Mesenchymal stem cell (in vitro differentiated cells and primary cell): ENCODE measurements at regions not wholly inside any gene's neighbourhood (a gene's known extent, or its start where the extent isn't known, plus 50 kb on each side); places are given as distances from the start of the nearest gene placed in this dataset.

Source experiments
- DNase-seq: peaks from one replicate; pipeline ENCODE4 v3.0.0-alpha.2; 2013
- H2AFZ ChIP-seq: one replicate; pipeline ENCODE4 v1.6.1; 2013; ENCODE audit warnings: low read depth, mild to moderate bottlenecking, control low read depth, inconsistent platforms, low read length, moderate library complexity
- H2AK5ac ChIP-seq: 2 replicates; pipeline ENCODE4 v1.6.1; 2013; ENCODE audit warnings: low read length, moderate library complexity, mild to moderate bottlenecking, inconsistent platforms; ENCODE audit not compliant: severe bottlenecking
- H2BK120ac ChIP-seq: one replicate; pipeline ENCODE4 v1.6.1; 2013; ENCODE audit warnings: low read depth, mild to moderate bottlenecking, inconsistent platforms, low read length, moderate library complexity
- H2BK12ac ChIP-seq, 2 experiments: one replicate each; pipeline ENCODE4 v1.6.1; 2013; ENCODE audit warnings: inconsistent platforms in 2 of 2, low read length in 2 of 2, mild to moderate bottlenecking in 2 of 2, moderate library complexity in 2 of 2, control low read depth in 1 of 2
- H2BK15ac ChIP-seq: one replicate; pipeline ENCODE4 v1.6.1; 2013; ENCODE audit warnings: mild to moderate bottlenecking, low read depth, inconsistent platforms; ENCODE audit not compliant: poor library complexity, severe bottlenecking
- H2BK5ac ChIP-seq: 2 replicates; pipeline ENCODE4 v1.6.1; 2013; ENCODE audit warnings: low read depth, mild to moderate bottlenecking, low read length, control low read depth, inconsistent platforms; ENCODE audit not compliant: poor library complexity, severe bottlenecking
- H3K14ac ChIP-seq, 2 experiments: one replicate each; pipeline ENCODE4 v1.6.1; 2013; ENCODE audit warnings: inconsistent platforms in 2 of 2, low read length in 2 of 2, control low read depth in 1 of 2, mild to moderate bottlenecking in 1 of 2, moderate library complexity in 1 of 2
- H3K18ac ChIP-seq, 2 experiments: one replicate each; pipeline ENCODE4 v1.6.1; 2013; ENCODE audit warnings: inconsistent platforms in 2 of 2, low read length in 2 of 2, control low read depth in 1 of 2, low read depth in 1 of 2, mild to moderate bottlenecking in 1 of 2
- H3K23ac ChIP-seq, 2 experiments: one replicate each; pipeline ENCODE4 v1.6.1; 2013; ENCODE audit warnings: inconsistent platforms in 2 of 2, low read length in 2 of 2, mild to moderate bottlenecking in 2 of 2, moderate library complexity in 2 of 2, control low read depth in 1 of 2
- H3K27ac ChIP-seq: 2 replicates; pipeline ENCODE4 v1.5.1; 2013; ENCODE audit warnings: mild to moderate bottlenecking, moderate library complexity, low read length, control low read depth, inconsistent platforms; ENCODE audit not compliant: poor library complexity, severe bottlenecking
- H3K27me3 ChIP-seq, 2 experiments: 2 replicates each; pipeline versions ENCODE4 v1.6.1 to v1.7.0; 2013; ENCODE audit warnings: low read length in 2 of 2, mild to moderate bottlenecking in 2 of 2, moderate library complexity in 2 of 2, control low read depth in 1 of 2, inconsistent platforms in 1 of 2; ENCODE audit not compliant: control insufficient read depth in 1 of 2, insufficient read depth in 1 of 2
- H3K36me3 ChIP-seq, 2 experiments: 2 replicates each; pipeline versions ENCODE4 v1.6.1 to v1.7.0; 2013; ENCODE audit warnings: low read length in 2 of 2, control low read depth in 1 of 2, inconsistent platforms in 1 of 2, low read depth in 1 of 2, mild to moderate bottlenecking in 1 of 2; ENCODE audit not compliant: insufficient read depth in 2 of 2, control insufficient read depth in 1 of 2
- H3K4ac ChIP-seq, 2 experiments: one replicate each; pipeline ENCODE4 v1.6.1; 2013; ENCODE audit warnings: inconsistent platforms in 2 of 2, low read length in 2 of 2, mild to moderate bottlenecking in 2 of 2, moderate library complexity in 2 of 2, control low read depth in 1 of 2, low read depth in 1 of 2
- H3K4me1 ChIP-seq: 2 replicates; pipeline ENCODE4 v1.6.1; 2013; ENCODE audit warnings: low read depth, low read length, control low read depth; ENCODE audit not compliant: control insufficient read depth, insufficient read depth
- H3K4me2 ChIP-seq: 2 replicates; pipeline ENCODE4 v1.6.1; 2013; ENCODE audit warnings: low read length, mild to moderate bottlenecking, inconsistent platforms; ENCODE audit not compliant: poor library complexity, severe bottlenecking
- H3K4me3 ChIP-seq, 2 experiments: 2 replicates each; pipeline versions ENCODE4 v1.5.1 to v1.7.0; 2013; ENCODE audit warnings: low read length in 2 of 2, mild to moderate bottlenecking in 2 of 2, control low read depth in 1 of 2, low read depth in 1 of 2; ENCODE audit not compliant: insufficient read depth in 1 of 2
- H3K79me1 ChIP-seq: replicated peaks from 2 replicates; pipeline ENCODE4 v1.6.1; 2013; ENCODE audit warnings: mild to moderate bottlenecking, control low read depth, low read length, inconsistent platforms; ENCODE audit not compliant: poor library complexity, severe bottlenecking
- H3K9ac ChIP-seq: 2 replicates; pipeline ENCODE4 v1.7.0; 2013; ENCODE audit warnings: mild to moderate bottlenecking, low read length, moderate library complexity
- H3K9me3 ChIP-seq: 2 replicates; pipeline ENCODE4 v1.7.0; 2013; ENCODE audit warnings: mild to moderate bottlenecking, low read length; ENCODE audit not compliant: control insufficient read depth
- H4K8ac ChIP-seq: one replicate; pipeline ENCODE4 v1.6.1; 2013; ENCODE audit warnings: inconsistent platforms, mild to moderate bottlenecking, low read length, moderate library complexity
- H4K91ac ChIP-seq: one replicate; pipeline ENCODE4 v1.6.1; 2013; ENCODE audit warnings: mild to moderate bottlenecking, low read length, inconsistent platforms
- WGBS: methylation state at CpG from one replicate; pipeline ENCODE4 v1.1.7; 2013; ENCODE audit warnings: mixed read lengths; 5-methylcytosine and 5-hydroxymethylcytosine counted together

GRCh38 chr3:194079702-194080172 is 56.2 kb upstream of the HES1 start:
- no peak overlapping the region for H3K14ac ChIP-seq
- H4K91ac ChIP-seq, result no peak overlapping the region
- no peak for DNase-seq
- H2BK12ac ChIP-seq, result peak overlapping the region in 1 of 2 experiments; percentile 15
- H2BK120ac ChIP-seq, result no peak overlapping the region
- H4K8ac ChIP-seq, result no peak overlapping the region
- H3K9me3 ChIP-seq, result no peaks in the 10 kb centered on the region
- H2AFZ ChIP-seq, result no peak overlapping the region
- no peak overlapping the region for H3K9ac ChIP-seq
- H3K18ac ChIP-seq, result no peak overlapping the region
- H3K4me3 ChIP-seq, result no peak overlapping the region
- peaks cover 18% of the 10 kb centered on the region for H3K4me1 ChIP-seq
- H3K23ac ChIP-seq, result no peak overlapping the region
- WGBS, result 61% methylated on average over 14 of the region's 14 CpGs
- H3K4me2 ChIP-seq, result no peak overlapping the region
- H3K36me3 ChIP-seq, result no peaks in the 10 kb centered on the region
- no peak overlapping the region for H2BK5ac ChIP-seq
- no peak overlapping the region for H2AK5ac ChIP-seq
- no peak overlapping the region for H2BK15ac ChIP-seq
- no peak overlapping the region for H3K4ac ChIP-seq
- H3K79me1 ChIP-seq, result no peaks in the 10 kb centered on the region
- no peak overlapping the region for H3K27ac ChIP-seq
- peaks cover 0 to 55% of the 10 kb centered on the region in 2 experiments for H3K27me3 ChIP-seq

GRCh38 chr3:194080436-194080835 is 55.5 kb upstream of the HES1 start:
- H2AFZ ChIP-seq, result no peak overlapping the region
- H3K14ac ChIP-seq, result peak overlapping the region in 1 of 2 experiments; percentile 74
- H3K4me1 ChIP-seq, result peaks cover 18% of the 10 kb centered on the region
- no peak overlapping the region for H3K4me2 ChIP-seq
- no peak overlapping the region for H3K27ac ChIP-seq
- no peak for DNase-seq
- 81% methylated on average over 7 of the region's 7 CpGs for WGBS
- no peak overlapping the region for H3K4me3 ChIP-seq
- peak overlapping the region in 1 of 2 experiments; percentile 64 for H2BK12ac ChIP-seq
- H3K4ac ChIP-seq, result peak overlapping the region in 1 of 2 experiments; percentile 20
- H3K23ac ChIP-seq, result no peak overlapping the region
- H3K18ac ChIP-seq, result peak overlapping the region in 1 of 2 experiments; percentile 14
- peaks cover 0 to 48% of the 10 kb centered on the region in 2 experiments for H3K27me3 ChIP-seq
- no peak overlapping the region for H4K91ac ChIP-seq
- H2AK5ac ChIP-seq, result no peak overlapping the region
- no peak overlapping the region for H4K8ac ChIP-seq
- peak overlapping the region; percentile 82 for H2BK15ac ChIP-seq
- H3K36me3 ChIP-seq, result no peaks in the 10 kb centered on the region
- H3K9me3 ChIP-seq, result no peaks in the 10 kb centered on the region
- H3K79me1 ChIP-seq, result no peaks in the 10 kb centered on the region
- H2BK120ac ChIP-seq, result no peak overlapping the region
- H2BK5ac ChIP-seq, result no peak overlapping the region
- H3K9ac ChIP-seq, result no peak overlapping the region

- Histone ChIP-seq H3K4me2 (no peak overlapping the region), H3K36me3 (no peaks in the 10 kb centered on the region), H3K18ac (peak overlapping the region in 1 of 2 experiments; percentile 6), H3K23ac (no peak overlapping the region), H3K9me3 (no peaks in the 10 kb centered on the region), H3K27me3 (peaks cover 0 to 40% of the 10 kb centered on the region in 2 experiments), H4K8ac (no peak overlapping the region), H2BK12ac (peak overlapping the region in 1 of 2 experiments; percentile 46), H2BK5ac (no peak overlapping the region), H3K4me1 (peaks cover 20% of the 10 kb centered on the region), H3K9ac (no peak overlapping the region), H2AFZ (no peak overlapping the region), H3K4me3 (no peak overlapping the region), H3K14ac (no peak overlapping the region), H3K79me1 (no peaks in the 10 kb centered on the region), H3K4ac (no peak overlapping the region), H3K27ac (no peak overlapping the region), H2BK120ac (no peak overlapping the region), H2AK5ac (no peak overlapping the region), H4K91ac (no peak overlapping the region), H2BK15ac (no peak overlapping the region)
- no peak for DNase-seq
- 93% methylated on average over 6 of the region's 8 CpGs for WGBS
Observed at GRCh38 chr3:194080913-194081800, 54.8 kb upstream of the HES1 start.

GRCh38 chr3:194081826-194082225 is 54.1 kb upstream of the HES1 start:
- WGBS, result 93% methylated on average over 5 of the region's 5 CpGs
- no peak for DNase-seq
- H3K14ac ChIP-seq, result no peak overlapping the region
- H3K79me1 ChIP-seq, result no peaks in the 10 kb centered on the region
- H3K4ac ChIP-seq, result peak overlapping the region in 1 of 2 experiments; percentile 17
- H3K27me3 ChIP-seq, result peaks cover 0 to 34% of the 10 kb centered on the region in 2 experiments
- no peak overlapping the region for H2BK120ac ChIP-seq
- no peak overlapping the region for H2BK15ac ChIP-seq
- H3K4me3 ChIP-seq, result no peak overlapping the region
- H3K23ac ChIP-seq, result no peak overlapping the region
- no peaks in the 10 kb centered on the region for H3K9me3 ChIP-seq
- H3K27ac ChIP-seq, result no peak overlapping the region
- no peak overlapping the region for H2BK5ac ChIP-seq
- peak overlapping the region; percentile 5 for H4K91ac ChIP-seq
- no peak overlapping the region for H3K4me2 ChIP-seq
- H3K36me3 ChIP-seq, result no peaks in the 10 kb centered on the region
- H3K18ac ChIP-seq, result peak overlapping the region; percentile 23 to 67
- H3K9ac ChIP-seq, result no peak overlapping the region
- no peak overlapping the region for H2AFZ ChIP-seq
- H4K8ac ChIP-seq, result no peak overlapping the region
- peaks cover 22% of the 10 kb centered on the region for H3K4me1 ChIP-seq
- no peak overlapping the region for H2AK5ac ChIP-seq
- peak overlapping the region in 1 of 2 experiments; percentile 76 for H2BK12ac ChIP-seq
